Iris pigment epithelial cell (primary cell): ENCODE measurements at regions not wholly inside any gene's neighbourhood (a gene's known extent, or its start where the extent isn't known, plus 50 kb on each side); places are given as distances from the start of the nearest gene placed in this dataset.

Experiments
- DNase-seq: peaks from one replicate; pipeline ENCODE4 v3.0.0-alpha.2; 2011; ENCODE audit warnings: low read depth

- no peak for DNase-seq
Observed at GRCh38 chr11:38278457-38279141, 1680.6 kb upstream of the RAG2 start.

- DNase-seq, result peak; percentile 8
Observed at GRCh38 chr11:38274031-38274430, 1676.0 kb upstream of the RAG2 start.

GRCh38 chr11:38272376-38272775 is 1674.3 kb upstream of the RAG2 start:
- no peak for DNase-seq

- DNase-seq, result no peak
Observed at GRCh38 chr11:38266691-38267090, 1668.7 kb upstream of the RAG2 start.

- DNase-seq, result no peak
Observed at GRCh38 chr11:38256436-38256835, 1658.4 kb upstream of the RAG2 start.

GRCh38 chr11:38254913-38255312 is 1656.9 kb upstream of the RAG2 start:
- DNase-seq, result no peak

- DNase-seq, result peak; percentile 6
Observed at GRCh38 chr11:38252620-38253019, 1654.6 kb upstream of the RAG2 start.

- DNase-seq, result no peak
Observed at GRCh38 chr11:38246451-38246850, 1648.4 kb upstream of the RAG2 start.

GRCh38 chr11:38226684-38227083 is 1628.6 kb upstream of the RAG2 start:
- no peak for DNase-seq

- no peak for DNase-seq
Observed at GRCh38 chr11:38221295-38221694, 1623.3 kb upstream of the RAG2 start.

- DNase-seq, result no peak
Observed at GRCh38 chr11:38219636-38220035, 1621.6 kb upstream of the RAG2 start.

GRCh38 chr11:38208951-38209350 is 1610.9 kb upstream of the RAG2 start:
- no peak for DNase-seq

GRCh38 chr11:38206663-38207062 is 1608.6 kb upstream of the RAG2 start:
- no peak for DNase-seq

GRCh38 chr11:38191101-38191500 is 1593.1 kb upstream of the RAG2 start:
- no peak for DNase-seq

GRCh38 chr11:38182126-38182866 is 1584.3 kb upstream of the RAG2 start:
- peak; percentile 4 for DNase-seq

- no peak for DNase-seq
Observed at GRCh38 chr11:38176686-38177322, 1578.8 kb upstream of the RAG2 start.

- no peak for DNase-seq
Observed at GRCh38 chr11:38173676-38174075, 1575.6 kb upstream of the RAG2 start.

- DNase-seq, result peak; percentile 79
Observed at GRCh38 chr11:38169286-38169685, 1571.2 kb upstream of the RAG2 start.

- no peak for DNase-seq
Observed at GRCh38 chr11:38163526-38163925, 1565.5 kb upstream of the RAG2 start.

GRCh38 chr11:38160433-38160832 is 1562.4 kb upstream of the RAG2 start:
- no peak for DNase-seq

- DNase-seq, result no peak
Observed at GRCh38 chr11:38159038-38159437, 1561.0 kb upstream of the RAG2 start.

- DNase-seq, result no peak
Observed at GRCh38 chr11:38156495-38157146, 1558.6 kb upstream of the RAG2 start.

- DNase-seq, result no peak
Observed at GRCh38 chr11:38155856-38156255, 1557.8 kb upstream of the RAG2 start.
